ENCODE measurements at regions not wholly inside any gene's neighbourhood (a gene's known extent, or its start where the extent isn't known, plus 50 kb on each side); places are given as distances from the start of the nearest gene placed in this dataset.

- TF ChIP-seq EZH2phosphoT487 (IDR thresholded peaks at IDR 0.05; ENCODE audit: borderline replicate concordance, low read depth, low read length) (no peak), CTCF (conservative IDR thresholded peaks at IDR 0.05; ENCODE audit: low read length) (no peak)
Measured at GRCh38 chr7:21175714-21176113, 252.2 kb upstream of the SP4 start.

All from OCI-LY7 (cell line).